HG03442 (cell line): ENCODE measurements at regions not wholly inside any gene's neighbourhood (a gene's known extent, or its start where the extent isn't known, plus 50 kb on each side); places are given as distances from the start of the nearest gene placed in this dataset.

ENCODE experiments used
- ATAC-seq: cut with Tn5 transposase; IDR thresholded peaks from one replicate; pipeline ENCODE4 v1.9.1; 2021; ENCODE audit warnings: mild to moderate bottlenecking, moderate library complexity; ENCODE audit not compliant: unreplicated experiment

- no peak for ATAC-seq
These were observed 120.4 kb upstream of the FST start for GRCh38 chr5:53359916-53360517.

- no peak for ATAC-seq
These were observed 119.6 kb upstream of the FST start for GRCh38 chr5:53360811-53361210.

- no peak for ATAC-seq
These were observed 118.7 kb upstream of the FST start for GRCh38 chr5:53361708-53362107.

GRCh38 chr5:53362521-53362941 is 117.9 kb upstream of the FST start:
- ATAC-seq: no peak

GRCh38 chr5:53364061-53364460 is 116.4 kb upstream of the FST start:
- no peak for ATAC-seq

- ATAC-seq: no peak
These were observed 114.2 kb upstream of the FST start for GRCh38 chr5:53366245-53366644.

- no peak for ATAC-seq
These were observed 112.7 kb upstream of the FST start for GRCh38 chr5:53367727-53368126.

- no peak for ATAC-seq
These were observed 111.9 kb upstream of the FST start for GRCh38 chr5:53368516-53368915.

GRCh38 chr5:53368966-53369605 is 111.3 kb upstream of the FST start:
- ATAC-seq: no peak

GRCh38 chr5:53369681-53370080 is 110.7 kb upstream of the FST start:
- no peak for ATAC-seq

- ATAC-seq: no peak
These were observed 106.8 kb upstream of the FST start for GRCh38 chr5:53373451-53374158.

- no peak for ATAC-seq
These were observed 103.6 kb upstream of the FST start for GRCh38 chr5:53376853-53377252.

GRCh38 chr5:53378190-53378589 is 102.2 kb upstream of the FST start:
- ATAC-seq: no peak

GRCh38 chr5:53378590-53379247 is 101.7 kb upstream of the FST start:
- no peak for ATAC-seq

GRCh38 chr5:53386341-53386740 is 94.1 kb upstream of the FST start:
- no peak for ATAC-seq

- ATAC-seq: no peak
These were observed 91.3 kb upstream of the FST start for GRCh38 chr5:53389093-53389492.

GRCh38 chr5:53392073-53392472 is 88.4 kb upstream of the FST start:
- ATAC-seq: peak; percentile 52

- no peak for ATAC-seq
These were observed 85.6 kb upstream of the FST start for GRCh38 chr5:53394808-53395207.

- no peak for ATAC-seq
These were observed 83.2 kb upstream of the FST start for GRCh38 chr5:53397141-53397757.

GRCh38 chr5:53397845-53398244 is 82.6 kb upstream of the FST start:
- ATAC-seq: no peak

- no peak for ATAC-seq
These were observed 80.3 kb upstream of the FST start for GRCh38 chr5:53399926-53400697.
